ENCODE measurements at regions not wholly inside any gene's neighbourhood (a gene's known extent, or its start where the extent isn't known, plus 50 kb on each side); places are given as distances from the start of the nearest gene placed in this dataset.
"Not testable (repeated sequence)": the region's sequence is repeated elsewhere in the genome, so short reads cannot be mapped to it uniquely, and the experiment has no call there.

GRCh38 chr7:96561892-96562291, 147.8 kb downstream of the SEM1 start:
- H2BK5ac ChIP-seq (ENCODE audit: low read depth, low read length, poor library complexity): no peak overlapping the region
- no peak overlapping the region for H4K91ac ChIP-seq (ENCODE audit: low read depth, low read length)
- H3K36me3 ChIP-seq (ENCODE audit: control insufficient read depth in 1 of 2, insufficient read depth in 2 of 2, low read length in 2 of 2): no peaks in the 10 kb centered on the region
- H4K8ac ChIP-seq (ENCODE audit: low read depth, low read length): no peak overlapping the region
- no peak overlapping the region for H2AFZ ChIP-seq (ENCODE audit: insufficient read depth, low read length, poor library complexity)
- DNase-seq: no peak
- no peak overlapping the region for H3K27ac ChIP-seq (ENCODE audit: low read depth, low read length)
- H3K4me3 ChIP-seq (ENCODE audit: low read depth, low read length): no peak overlapping the region
- H3K4me1 ChIP-seq (ENCODE audit: control insufficient read depth in 1 of 2, insufficient read depth in 2 of 2, low read length in 2 of 2): no peaks in the 10 kb centered on the region
- H3K23ac ChIP-seq (ENCODE audit: low read length): no peak overlapping the region
- H3K79me2 ChIP-seq (ENCODE audit: control insufficient read depth, insufficient read depth, low read length, poor library complexity): no peaks in the 10 kb centered on the region
- H3K4ac ChIP-seq (ENCODE audit: low read depth, low read length): no peak overlapping the region
- no peaks in the 10 kb centered on the region for H3K79me1 ChIP-seq (ENCODE audit: low read length)
- no peaks in the 10 kb centered on the region for H3K27me3 ChIP-seq (ENCODE audit: insufficient read depth, low read length)
- no peaks in the 10 kb centered on the region for H3K9me3 ChIP-seq (ENCODE audit: insufficient read depth, low read depth, low read length)
- no peak overlapping the region for H3K14ac ChIP-seq (ENCODE audit: low read length)
- H2BK120ac ChIP-seq (ENCODE audit: insufficient read depth, low read length, poor library complexity): no peak overlapping the region
- no peak overlapping the region for H4K12ac ChIP-seq (ENCODE audit: low read depth, low read length)
- H3K4me2 ChIP-seq (ENCODE audit: low read length): no peak overlapping the region
- H3K9ac ChIP-seq (ENCODE audit: low read length): no peak overlapping the region
- no peak overlapping the region for H2BK12ac ChIP-seq (ENCODE audit: low read length)
- no peak overlapping the region for H2AK5ac ChIP-seq (ENCODE audit: low read length)
- WGBS (ENCODE audit: extremely low coverage, insufficient coverage, insufficient read length): no CpG with 5 or more reads among the region's 1 CpG
- no peak overlapping the region for H3K18ac ChIP-seq (ENCODE audit: low read length)

- Histone ChIP-seq H3K9me3 (ENCODE audit: insufficient read depth, low read depth, low read length) (no peaks in the 10 kb centered on the region), H2BK12ac (ENCODE audit: low read length) (no peak overlapping the region), H3K27me3 (ENCODE audit: insufficient read depth, low read length) (no peaks in the 10 kb centered on the region), H3K27ac (ENCODE audit: low read depth, low read length) (no peak overlapping the region), H2BK120ac (ENCODE audit: insufficient read depth, low read length, poor library complexity) (no peak overlapping the region), H3K9ac (ENCODE audit: low read length) (no peak overlapping the region), H2AK5ac (ENCODE audit: low read length) (no peak overlapping the region), H3K4me1 (ENCODE audit: control insufficient read depth in 1 of 2, insufficient read depth in 2 of 2, low read length in 2 of 2) (no peaks in the 10 kb centered on the region), H4K12ac (ENCODE audit: low read depth, low read length) (no peak overlapping the region), H3K79me1 (ENCODE audit: low read length) (no peaks in the 10 kb centered on the region), H2AFZ (ENCODE audit: insufficient read depth, low read length, poor library complexity) (no peak overlapping the region), H3K18ac (ENCODE audit: low read length) (no peak overlapping the region), H3K4me2 (ENCODE audit: low read length) (no peak overlapping the region), H2BK5ac (ENCODE audit: low read depth, low read length, poor library complexity) (no peak overlapping the region), H3K23ac (ENCODE audit: low read length) (no peak overlapping the region), H3K14ac (ENCODE audit: low read length) (no peak overlapping the region), H3K4me3 (ENCODE audit: low read depth, low read length) (no peak overlapping the region), H3K79me2 (ENCODE audit: control insufficient read depth, insufficient read depth, low read length, poor library complexity) (no peaks in the 10 kb centered on the region), H3K36me3 (ENCODE audit: control insufficient read depth in 1 of 2, insufficient read depth in 2 of 2, low read length in 2 of 2) (no peaks in the 10 kb centered on the region), H4K8ac (ENCODE audit: low read depth, low read length) (no peak overlapping the region), H3K4ac (ENCODE audit: low read depth, low read length) (no peak overlapping the region), H4K91ac (ENCODE audit: low read depth, low read length) (no peak overlapping the region)
- WGBS (ENCODE audit: extremely low coverage, insufficient coverage, insufficient read length): no CpG with 5 or more reads among the region's 2 CpGs
- DNase-seq: no peak
These were observed 151.1 kb downstream of the SEM1 start for GRCh38 chr7:96558530-96558929.

GRCh38 chr7:96558093-96558492, 151.6 kb downstream of the SEM1 start:
- Histone ChIP-seq H4K8ac (ENCODE audit: low read depth, low read length) (no peak overlapping the region), H3K23ac (ENCODE audit: low read length) (no peak overlapping the region), H3K9ac (ENCODE audit: low read length) (no peak overlapping the region), H3K14ac (ENCODE audit: low read length) (no peak overlapping the region), H2BK12ac (ENCODE audit: low read length) (no peak overlapping the region), H4K91ac (ENCODE audit: low read depth, low read length) (no peak overlapping the region), H3K79me2 (ENCODE audit: control insufficient read depth, insufficient read depth, low read length, poor library complexity) (no peaks in the 10 kb centered on the region), H3K4me2 (ENCODE audit: low read length) (no peak overlapping the region), H2BK120ac (ENCODE audit: insufficient read depth, low read length, poor library complexity) (no peak overlapping the region), H3K36me3 (ENCODE audit: control insufficient read depth in 1 of 2, insufficient read depth in 2 of 2, low read length in 2 of 2) (no peaks in the 10 kb centered on the region), H3K9me3 (ENCODE audit: insufficient read depth, low read depth, low read length) (no peaks in the 10 kb centered on the region), H3K79me1 (ENCODE audit: low read length) (no peaks in the 10 kb centered on the region), H4K12ac (ENCODE audit: low read depth, low read length) (no peak overlapping the region), H2AK5ac (ENCODE audit: low read length) (no peak overlapping the region), H3K18ac (ENCODE audit: low read length) (no peak overlapping the region), H3K27me3 (ENCODE audit: insufficient read depth, low read length) (no peaks in the 10 kb centered on the region), H2BK5ac (ENCODE audit: low read depth, low read length, poor library complexity) (no peak overlapping the region), H3K4ac (ENCODE audit: low read depth, low read length) (no peak overlapping the region), H3K27ac (ENCODE audit: low read depth, low read length) (no peak overlapping the region), H2AFZ (ENCODE audit: insufficient read depth, low read length, poor library complexity) (no peak overlapping the region), H3K4me3 (ENCODE audit: low read depth, low read length) (no peak overlapping the region), H3K4me1 (ENCODE audit: control insufficient read depth in 1 of 2, insufficient read depth in 2 of 2, low read length in 2 of 2) (no peaks in the 10 kb centered on the region)
- no peak for DNase-seq
- WGBS (ENCODE audit: extremely low coverage, insufficient coverage, insufficient read length): no CpG with 5 or more reads among the region's 9 CpGs

- DNase-seq; H3K23ac ChIP-seq (ENCODE audit: low read length); H2AFZ ChIP-seq (ENCODE audit: insufficient read depth, low read length, poor library complexity); H4K12ac ChIP-seq (ENCODE audit: low read depth, low read length); H3K9ac ChIP-seq (ENCODE audit: low read length); H4K91ac ChIP-seq (ENCODE audit: low read depth, low read length); H3K4me1 ChIP-seq (ENCODE audit: control insufficient read depth in 1 of 2, insufficient read depth in 2 of 2, low read length in 2 of 2); H3K4me3 ChIP-seq (ENCODE audit: low read depth, low read length); H2BK12ac ChIP-seq (ENCODE audit: low read length); H3K27me3 ChIP-seq (ENCODE audit: insufficient read depth, low read length); H2BK120ac ChIP-seq (ENCODE audit: insufficient read depth, low read length, poor library complexity); H4K8ac ChIP-seq (ENCODE audit: low read depth, low read length); H3K36me3 ChIP-seq (ENCODE audit: control insufficient read depth in 1 of 2, insufficient read depth in 2 of 2, low read length in 2 of 2); H3K4me2 ChIP-seq (ENCODE audit: low read length); H3K18ac ChIP-seq (ENCODE audit: low read length); H3K79me1 ChIP-seq (ENCODE audit: low read length); H3K4ac ChIP-seq (ENCODE audit: low read depth, low read length); H3K9me3 ChIP-seq (ENCODE audit: insufficient read depth, low read depth, low read length); H3K27ac ChIP-seq (ENCODE audit: low read depth, low read length); H3K79me2 ChIP-seq (ENCODE audit: control insufficient read depth, insufficient read depth, low read length, poor library complexity); H3K14ac ChIP-seq (ENCODE audit: low read length); H2AK5ac ChIP-seq (ENCODE audit: low read length); H2BK5ac ChIP-seq (ENCODE audit: low read depth, low read length, poor library complexity): not testable (repeated sequence)
- no CpG with 5 or more reads among the region's 13 CpGs for WGBS (ENCODE audit: extremely low coverage, insufficient coverage, insufficient read length)
These were observed 152.0 kb downstream of the SEM1 start for GRCh38 chr7:96557598-96557997.
